ENCODE measurements at regions not wholly inside any gene's neighbourhood (a gene's known extent, or its start where the extent isn't known, plus 50 kb on each side); places are given as distances from the start of the nearest gene placed in this dataset.

GRCh38 chr4:156146571-156146970 lies 192.9 kb upstream of the CTSO start:
- Mint-ChIP-seq H3K9me3 (no peaks in the 10 kb centered on the region), H3K27me3 (ENCODE audit: insufficient read depth) (peaks cover 1% of the 10 kb centered on the region; the same call in 1 of the 2 replicates), H3K27ac (no peak overlapping the region), H3K36me3 (ENCODE audit: low read depth) (no peaks in the 10 kb centered on the region), H3K4me3 (no peak overlapping the region), H3K4me1 (ENCODE audit: low read depth) (no peaks in the 10 kb centered on the region)
- TF ChIP-seq CTCF (IDR thresholded peaks at IDR 0.05), result no peak
- no peak for DNase-seq

DNA sequence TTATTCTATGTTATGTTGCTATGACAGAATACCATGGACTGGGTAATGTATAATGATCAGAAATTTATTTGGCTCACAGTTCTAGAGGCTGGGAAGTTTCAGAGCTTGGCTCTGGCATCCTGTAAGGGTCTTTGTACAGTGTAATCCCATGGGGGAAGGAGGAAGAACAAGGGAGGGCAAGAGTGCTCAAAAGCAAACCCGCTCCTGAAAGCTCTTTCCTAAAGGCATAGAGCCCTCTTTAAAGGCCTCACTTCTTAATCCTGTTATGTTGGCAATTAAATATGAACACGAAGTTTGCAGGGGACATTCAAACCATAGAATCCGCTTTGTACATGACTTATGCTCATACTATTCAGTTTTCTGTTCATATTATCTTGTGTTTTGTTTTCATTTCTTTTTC lies 191.3 kb upstream of the CTSO start:
- no peak overlapping the region for H3K4me3 Mint-ChIP-seq
- H3K27me3 Mint-ChIP-seq (ENCODE audit: insufficient read depth), result peaks cover 1% of the 10 kb centered on the region; the same call in 1 of the 2 replicates
- no peaks in the 10 kb centered on the region for H3K9me3 Mint-ChIP-seq
- H3K4me1 Mint-ChIP-seq (ENCODE audit: low read depth), result no peaks in the 10 kb centered on the region
- H3K27ac Mint-ChIP-seq, result no peak overlapping the region
- TF ChIP-seq CTCF (IDR thresholded peaks at IDR 0.05), result no peak
- H3K36me3 Mint-ChIP-seq (ENCODE audit: low read depth), result no peaks in the 10 kb centered on the region
- no peak for DNase-seq

DNA sequence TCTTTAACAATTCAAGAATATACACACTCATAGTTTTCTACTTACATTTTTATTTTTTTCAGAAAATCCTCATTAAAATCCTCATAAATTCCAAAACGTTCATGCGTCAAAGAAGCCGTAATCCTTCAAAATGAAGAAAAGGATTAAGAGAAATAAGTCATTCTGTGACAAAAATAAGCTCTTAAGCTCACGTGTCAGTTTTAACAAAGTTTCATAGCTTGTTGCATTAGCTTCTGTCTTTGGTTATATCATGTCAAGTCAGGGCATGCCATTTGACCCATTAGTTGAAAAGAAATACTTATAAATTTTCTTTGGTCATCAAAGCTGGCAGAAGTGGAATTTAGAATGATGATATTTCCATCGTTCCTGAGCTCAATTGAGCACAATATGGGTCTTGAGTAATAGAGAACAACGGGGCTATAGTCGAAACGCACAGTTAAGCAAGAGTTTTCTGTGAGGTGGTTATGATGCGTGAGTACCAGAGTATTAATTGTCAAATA lies 185.2 kb upstream of the CTSO start:
- Mint-ChIP-seq H3K9me3 (no peaks in the 10 kb centered on the region), H3K36me3 (ENCODE audit: low read depth) (no peaks in the 10 kb centered on the region), H3K27me3 (ENCODE audit: insufficient read depth) (peaks cover 2% of the 10 kb centered on the region), H3K27ac (no peak overlapping the region), H3K4me1 (ENCODE audit: low read depth) (no peaks in the 10 kb centered on the region), H3K4me3 (no peak overlapping the region)
- no peak for DNase-seq
- TF ChIP-seq CTCF (IDR thresholded peaks at IDR 0.05), result no peak

DNA sequence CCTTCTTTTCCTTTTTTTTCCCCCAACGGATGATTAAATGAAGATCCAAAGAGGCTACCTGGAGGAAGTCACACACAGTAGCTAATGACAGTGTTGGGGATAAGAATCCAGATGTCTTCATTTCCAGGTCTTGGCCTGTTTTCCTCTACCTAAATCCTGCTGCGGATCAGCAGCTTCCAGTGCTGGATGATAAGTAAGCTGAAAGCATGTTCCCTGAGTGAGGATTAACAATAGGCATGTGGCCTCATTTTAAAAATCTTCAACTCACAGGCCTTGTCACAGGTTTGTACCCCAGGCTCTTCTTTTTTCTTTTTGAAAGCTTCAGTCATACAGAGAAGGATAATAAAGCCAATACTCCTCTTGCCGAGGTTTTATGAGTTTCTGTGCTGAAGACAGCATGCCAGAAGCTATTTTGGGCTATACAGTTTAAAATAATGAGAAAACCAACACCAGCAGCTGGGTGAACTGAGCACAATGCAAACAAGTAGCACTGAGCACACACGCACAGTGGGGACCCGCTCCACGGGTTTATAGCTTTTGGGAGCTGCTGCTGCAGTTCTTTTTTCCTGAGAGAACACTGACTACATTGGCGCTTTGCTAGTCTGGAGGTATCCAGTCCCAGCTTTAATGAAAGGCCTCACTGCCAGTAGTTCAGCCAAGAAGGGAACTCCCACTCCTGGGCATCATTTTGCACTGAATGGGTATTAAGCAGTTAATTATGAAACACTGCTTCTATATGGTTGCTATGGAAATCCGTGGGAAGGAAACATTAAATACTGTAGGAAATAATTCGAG lies 184.2 kb upstream of the CTSO start:
- no peaks in the 10 kb centered on the region for H3K4me1 Mint-ChIP-seq (ENCODE audit: low read depth)
- H3K9me3 Mint-ChIP-seq, result no peaks in the 10 kb centered on the region
- no peak for DNase-seq
- H3K27ac Mint-ChIP-seq, result no peak overlapping the region
- H3K4me3 Mint-ChIP-seq, result no peak overlapping the region
- H3K36me3 Mint-ChIP-seq (ENCODE audit: low read depth), result no peaks in the 10 kb centered on the region
- H3K27me3 Mint-ChIP-seq (ENCODE audit: insufficient read depth), result peaks cover 4% of the 10 kb centered on the region
- TF ChIP-seq CTCF (IDR thresholded peaks at IDR 0.05), result no peak

DNA sequence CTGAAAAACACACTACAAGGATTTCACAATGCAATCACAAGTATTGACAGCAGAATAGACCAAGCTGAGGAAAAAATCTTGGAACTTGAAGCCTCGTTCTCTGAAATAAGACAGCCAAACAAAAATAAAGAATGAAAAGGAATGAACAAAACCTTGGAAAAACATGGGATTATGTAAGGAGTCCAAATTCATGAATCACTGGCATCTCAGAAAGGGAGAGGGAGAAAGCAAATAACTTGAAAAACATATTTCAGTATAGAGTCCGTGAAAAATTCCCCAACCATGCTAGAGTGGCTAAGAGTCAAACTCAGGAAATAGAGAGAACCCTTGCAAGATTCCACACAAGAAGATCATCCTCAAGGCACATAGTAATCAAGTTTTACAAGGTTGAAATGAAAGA lies 178.5 kb upstream of the CTSO start:
- Mint-ChIP-seq H3K9me3 (no peaks in the 10 kb centered on the region), H3K4me1 (ENCODE audit: low read depth) (no peaks in the 10 kb centered on the region), H3K27ac (no peak overlapping the region), H3K27me3 (ENCODE audit: insufficient read depth) (peaks cover 4% of the 10 kb centered on the region), H3K4me3 (no peak overlapping the region), H3K36me3 (ENCODE audit: low read depth) (no peaks in the 10 kb centered on the region)
- DNase-seq, result no peak
- no peak for TF ChIP-seq CTCF (IDR thresholded peaks at IDR 0.05)

Measured in HFFc6 (cell line).